ENCODE measurements at regions not wholly inside any gene's neighbourhood (a gene's known extent, or its start where the extent isn't known, plus 50 kb on each side); places are given as distances from the start of the nearest gene placed in this dataset.
"Not testable (repeated sequence)": the region's sequence is repeated elsewhere in the genome, so short reads cannot be mapped to it uniquely, and the experiment has no call there.

DNA sequence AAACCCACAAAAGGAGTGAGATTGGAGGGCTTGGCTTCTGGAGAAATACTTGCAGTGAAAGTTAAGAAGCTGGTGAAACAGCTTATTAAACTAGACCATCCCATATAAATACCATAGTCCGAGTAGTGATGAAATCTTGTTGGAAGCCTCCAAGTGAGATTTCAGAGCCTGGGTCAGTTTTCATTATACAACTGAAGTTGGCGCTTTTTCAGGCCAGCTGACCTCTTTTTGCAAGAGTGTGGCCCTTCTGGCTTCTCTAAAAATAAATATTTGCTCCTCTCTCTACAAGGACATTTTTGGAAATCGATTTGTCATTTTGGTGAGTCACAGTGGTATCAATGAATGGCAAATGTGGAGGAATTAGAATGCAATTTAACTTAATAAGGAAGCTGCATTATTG is 51.2 kb upstream of the THRB start:
- DNase-seq (ENCODE audit: low read depth) = peak; percentile 15

DNA sequence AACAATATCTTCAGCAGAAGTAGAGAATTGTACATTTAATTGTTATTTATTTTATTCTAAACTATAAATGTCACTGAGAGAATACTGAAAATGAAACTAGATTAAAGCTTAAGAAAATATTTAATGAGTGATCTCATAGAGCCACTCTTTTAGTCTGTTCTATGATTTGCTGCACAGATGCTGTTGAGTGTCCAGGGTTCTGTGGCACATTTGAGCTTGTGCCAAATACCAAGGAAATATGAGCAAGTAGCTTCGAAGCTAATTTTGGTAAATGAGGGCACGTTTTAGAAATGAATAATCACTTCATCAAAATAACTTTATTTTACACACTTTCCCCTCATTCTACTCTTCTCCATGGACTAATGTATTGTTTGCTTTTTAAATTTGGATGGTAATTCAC is 53.6 kb upstream of the THRB start:
- peak; percentile 13 for DNase-seq (ENCODE audit: low read depth)

- DNase-seq (ENCODE audit: low read depth) = peak; percentile 5
These were observed 55.9 kb upstream of the THRB start for GRCh38 chr3:24550588-24550987.

DNA sequence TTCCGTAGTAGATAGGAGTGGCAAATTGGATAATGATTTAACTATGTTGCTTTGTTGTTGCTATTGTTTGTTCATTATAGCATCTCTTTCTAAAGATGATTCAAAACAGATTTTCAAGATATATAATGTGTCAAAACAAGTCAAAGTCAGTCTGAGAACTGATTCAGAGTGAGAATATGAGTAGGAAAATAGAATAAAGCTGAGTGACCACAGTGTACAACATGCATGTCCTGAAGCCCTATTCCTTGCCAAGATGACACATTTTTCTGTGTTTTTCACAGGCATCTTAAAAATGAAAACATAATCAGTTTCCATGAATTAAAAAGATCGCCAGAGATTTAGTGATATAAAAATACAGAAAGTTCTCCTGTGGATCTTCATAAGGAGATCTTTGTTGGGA is 57.0 kb upstream of the THRB start:
- no peak for DNase-seq (ENCODE audit: low read depth)

GRCh38 chr3:24562895-24563294 is 68.2 kb upstream of the THRB start:
- DNase-seq (ENCODE audit: low read depth) = no peak

DNA sequence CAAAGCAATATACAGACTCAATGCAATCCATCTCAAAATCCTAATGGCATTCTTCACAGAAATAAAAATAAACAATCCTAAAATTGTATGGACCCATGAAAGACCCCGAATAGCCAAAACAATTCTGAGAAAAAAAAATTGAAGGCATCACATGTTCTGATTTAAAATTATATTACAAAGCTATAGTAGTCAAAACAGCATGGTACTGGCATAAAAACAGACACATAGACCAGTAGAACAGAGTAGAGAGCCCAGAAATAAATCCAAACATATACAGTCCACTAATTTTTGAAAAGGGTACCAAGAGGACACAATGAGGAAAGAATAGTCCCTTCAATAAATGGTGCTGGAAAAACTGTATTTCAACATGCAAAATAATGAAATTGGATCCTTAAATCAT is 70.4 kb upstream of the THRB start:
- no peak for DNase-seq (ENCODE audit: low read depth)

DNA sequence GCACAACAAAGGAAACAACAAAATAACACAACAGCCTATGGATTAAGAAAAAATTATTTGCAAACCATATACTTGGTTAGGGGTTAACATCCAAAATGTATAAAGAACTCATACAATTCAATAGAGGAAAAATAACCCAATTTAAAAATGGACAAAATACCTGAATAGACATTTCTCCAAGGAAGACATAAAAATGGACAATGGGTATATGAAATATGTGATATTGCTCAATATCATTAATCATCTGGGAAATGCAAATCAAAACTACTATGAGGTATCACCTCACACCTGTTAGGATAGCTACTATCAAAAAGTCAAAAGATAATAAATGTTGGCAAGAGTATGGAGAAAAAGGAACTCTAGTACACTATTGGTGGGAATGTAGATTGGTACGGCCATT is 71.0 kb upstream of the THRB start:
- no peak for DNase-seq (ENCODE audit: low read depth)

DNA sequence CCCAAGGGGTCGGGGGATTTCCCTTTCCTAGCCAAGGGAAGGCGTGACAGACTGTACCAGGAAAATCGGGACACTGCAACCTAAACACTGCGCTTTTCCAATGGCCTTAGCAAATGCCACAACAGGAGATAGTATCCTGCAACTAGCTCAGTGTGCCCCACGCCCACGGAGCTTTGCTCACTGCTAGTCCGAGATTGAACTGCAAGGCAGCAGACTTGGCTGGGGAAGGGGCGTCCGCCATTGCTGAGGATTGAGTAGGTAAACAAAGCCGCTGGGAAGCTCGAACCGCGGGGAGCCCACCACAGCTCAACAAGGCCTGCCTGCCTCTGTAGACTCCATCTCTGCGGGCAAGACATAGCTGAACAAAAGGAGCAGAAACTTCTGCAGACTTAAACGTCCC is 72.3 kb upstream of the THRB start:
- no peak for DNase-seq (ENCODE audit: low read depth)

DNA sequence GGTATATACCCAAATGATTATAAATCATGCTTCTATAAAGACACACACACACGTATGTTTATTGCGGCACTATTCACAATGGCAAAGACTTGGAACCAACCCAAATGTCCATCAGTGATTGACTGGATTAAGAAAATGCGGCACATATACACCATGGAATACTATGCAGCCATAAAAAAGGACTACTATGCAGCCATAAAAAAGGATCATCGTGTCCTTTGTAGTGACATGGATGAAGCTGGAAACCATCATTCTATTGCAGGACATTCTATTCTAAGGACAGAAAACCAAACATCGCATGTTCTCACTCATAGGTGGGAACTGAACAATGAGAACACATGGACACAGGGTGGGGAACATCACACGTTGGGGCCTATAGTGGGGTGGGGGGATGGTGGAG is 77.8 kb upstream of the THRB start:
- DNase-seq (ENCODE audit: low read depth) = not testable (repeated sequence)

DNA sequence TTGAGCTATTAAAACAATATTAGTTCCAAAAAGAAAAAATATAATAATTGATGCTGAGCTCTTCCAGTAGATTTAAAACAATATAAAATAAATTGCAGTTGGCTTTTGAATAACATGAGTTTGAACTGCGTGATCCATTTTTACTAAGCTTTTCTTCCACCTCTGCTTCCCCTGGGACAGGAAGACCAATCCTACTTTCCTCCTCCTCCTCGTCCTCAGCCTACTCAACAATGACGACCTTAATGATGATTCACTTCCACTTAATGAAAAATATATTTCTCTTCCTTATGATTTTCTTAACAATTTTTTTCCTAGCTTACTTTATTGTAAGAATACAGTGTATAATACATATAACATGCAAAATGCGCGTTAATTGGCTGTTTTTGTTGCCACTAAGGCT is 78.9 kb upstream of the THRB start:
- DNase-seq (ENCODE audit: low read depth) = no peak

DNA sequence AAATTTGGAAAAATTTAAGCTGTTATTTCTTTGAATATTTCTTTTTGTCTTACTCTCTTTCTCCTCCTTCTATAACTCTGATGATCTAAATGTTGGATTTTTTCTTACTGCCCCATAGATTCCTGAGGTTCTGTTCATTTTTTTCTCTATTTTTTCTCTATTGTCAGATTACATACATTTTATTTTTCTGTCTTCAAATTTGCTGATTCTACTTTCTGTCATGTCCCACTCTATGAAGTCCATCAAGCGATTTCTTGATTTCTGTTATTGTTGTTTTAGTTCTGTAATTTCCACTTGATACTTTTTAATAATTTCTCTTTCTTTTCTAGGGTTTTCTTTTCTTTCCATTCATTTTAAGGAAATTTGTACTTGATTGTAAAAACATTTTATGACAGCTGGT is 83.7 kb upstream of the THRB start:
- no peak for DNase-seq (ENCODE audit: low read depth)

DNA sequence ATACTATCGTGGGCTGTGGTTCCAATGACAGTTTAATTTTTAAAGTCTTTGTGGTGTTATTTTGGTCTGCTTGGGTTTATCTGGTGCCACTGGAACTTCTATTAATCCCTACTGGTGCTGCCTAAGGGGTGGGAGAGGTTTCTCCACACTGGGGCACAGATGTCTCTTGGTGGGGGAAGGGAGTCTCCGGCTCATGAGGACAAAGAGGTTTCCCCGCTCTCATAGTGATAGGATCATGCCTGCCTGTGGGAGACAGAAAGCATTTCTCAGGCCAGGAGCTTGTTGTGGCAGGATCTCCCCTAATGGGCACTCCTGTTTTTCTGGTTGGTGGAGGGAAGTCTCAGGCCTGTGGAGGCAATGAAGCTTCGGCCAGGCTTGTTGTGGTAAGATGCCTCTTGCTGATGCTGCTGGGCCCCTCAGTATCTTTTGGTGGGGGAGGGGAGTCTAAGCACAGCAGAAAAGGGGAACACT is 84.3 kb upstream of the THRB start:
- no peak for DNase-seq (ENCODE audit: low read depth)

GRCh38 chr3:24582431-24583403 is 88.1 kb upstream of the THRB start:
- peak; percentile 3 for DNase-seq (ENCODE audit: low read depth)

GRCh38 chr3:24586920-24587319 is 92.3 kb upstream of the THRB start:
- no peak for DNase-seq (ENCODE audit: low read depth)

DNA sequence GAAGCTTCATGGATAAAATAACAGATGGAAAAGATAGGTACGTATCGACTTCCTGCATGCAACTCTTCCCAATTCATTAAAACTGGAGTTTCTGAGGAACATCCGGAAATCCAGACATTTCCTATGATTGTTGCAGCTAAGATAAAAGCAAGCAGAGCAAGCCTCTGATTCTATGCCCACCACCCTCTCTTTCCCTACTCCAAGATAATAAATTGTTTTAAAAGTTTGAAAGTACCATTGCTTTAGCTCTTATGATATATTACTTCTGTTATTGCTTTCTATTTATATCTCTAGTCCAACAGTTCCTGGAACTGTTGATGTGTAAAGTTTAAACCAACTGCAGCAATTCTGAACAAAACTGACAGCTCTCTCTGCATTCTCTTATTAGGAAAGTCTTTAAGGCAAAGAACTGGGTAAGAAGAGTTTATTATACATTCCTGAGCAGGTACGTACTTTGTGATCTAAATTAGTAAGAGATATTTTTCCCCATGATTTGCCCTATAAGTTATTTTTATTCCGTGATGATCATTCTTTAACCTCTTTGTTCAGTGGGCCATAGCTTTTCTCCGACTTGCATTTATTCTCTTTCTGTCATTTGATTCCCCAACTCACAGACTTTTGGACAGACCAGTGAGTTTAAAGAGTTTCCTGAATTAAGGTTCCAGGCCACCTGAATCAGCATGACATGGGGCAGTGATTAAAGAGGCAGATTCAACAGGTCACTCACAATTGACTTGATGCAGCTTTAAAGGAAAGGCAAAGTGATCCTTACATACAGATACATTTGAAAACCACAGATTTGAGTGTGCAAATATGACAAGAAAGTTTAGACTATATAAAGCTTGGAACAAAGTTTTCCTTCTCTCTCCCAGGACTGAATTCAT is 94.2 kb upstream of the THRB start:
- DNase-seq (ENCODE audit: low read depth) = no peak

GRCh38 chr3:24589513-24589851 is 94.8 kb upstream of the THRB start:
- DNase-seq (ENCODE audit: low read depth) = no peak

DNA sequence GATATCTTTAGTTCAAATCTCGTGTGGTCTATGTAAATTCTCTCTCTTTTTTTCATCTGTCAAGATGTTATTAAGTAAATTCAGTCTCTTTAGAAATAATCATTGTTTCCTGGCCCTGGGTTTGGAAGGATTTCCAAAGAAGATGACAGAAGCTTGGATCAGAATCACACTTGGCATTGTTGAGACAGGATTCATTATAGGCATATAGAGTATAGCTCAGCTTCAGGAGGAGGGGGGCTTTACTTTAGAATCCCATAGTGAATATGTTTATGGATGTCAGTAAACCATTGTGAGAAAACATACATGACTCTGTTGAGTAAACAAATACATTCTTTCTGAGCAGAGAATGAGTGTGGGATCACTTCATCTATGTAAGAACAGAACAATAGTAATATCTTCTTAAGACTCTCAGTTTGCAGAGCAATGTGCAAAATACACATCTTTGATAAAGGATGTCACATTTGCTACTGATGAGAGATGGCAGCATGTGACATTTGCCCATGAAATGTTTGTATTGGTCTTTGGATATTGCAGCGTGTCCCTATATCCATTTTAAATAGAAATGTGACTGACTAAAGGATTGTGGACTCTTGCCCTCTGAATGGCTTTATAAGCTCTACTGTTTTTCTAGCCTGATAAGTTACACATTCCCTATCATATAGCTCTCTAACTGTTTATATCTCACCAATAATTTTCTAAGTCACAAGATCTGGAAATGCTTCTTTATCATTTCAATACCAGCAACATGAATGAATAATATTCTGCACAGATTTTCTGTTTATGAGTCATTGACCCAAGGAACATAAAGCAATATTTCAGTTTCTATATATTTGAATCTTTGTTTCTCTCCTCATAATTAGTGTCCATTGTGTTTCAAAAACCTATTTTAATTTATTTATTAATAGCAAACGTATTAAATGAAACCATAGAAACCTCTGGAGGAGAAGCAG is 95.6 kb upstream of the THRB start:
- DNase-seq (ENCODE audit: low read depth) = no peak

- no peak for DNase-seq (ENCODE audit: low read depth)
These were observed 96.5 kb upstream of the THRB start for GRCh38 chr3:24591191-24591590.

DNA sequence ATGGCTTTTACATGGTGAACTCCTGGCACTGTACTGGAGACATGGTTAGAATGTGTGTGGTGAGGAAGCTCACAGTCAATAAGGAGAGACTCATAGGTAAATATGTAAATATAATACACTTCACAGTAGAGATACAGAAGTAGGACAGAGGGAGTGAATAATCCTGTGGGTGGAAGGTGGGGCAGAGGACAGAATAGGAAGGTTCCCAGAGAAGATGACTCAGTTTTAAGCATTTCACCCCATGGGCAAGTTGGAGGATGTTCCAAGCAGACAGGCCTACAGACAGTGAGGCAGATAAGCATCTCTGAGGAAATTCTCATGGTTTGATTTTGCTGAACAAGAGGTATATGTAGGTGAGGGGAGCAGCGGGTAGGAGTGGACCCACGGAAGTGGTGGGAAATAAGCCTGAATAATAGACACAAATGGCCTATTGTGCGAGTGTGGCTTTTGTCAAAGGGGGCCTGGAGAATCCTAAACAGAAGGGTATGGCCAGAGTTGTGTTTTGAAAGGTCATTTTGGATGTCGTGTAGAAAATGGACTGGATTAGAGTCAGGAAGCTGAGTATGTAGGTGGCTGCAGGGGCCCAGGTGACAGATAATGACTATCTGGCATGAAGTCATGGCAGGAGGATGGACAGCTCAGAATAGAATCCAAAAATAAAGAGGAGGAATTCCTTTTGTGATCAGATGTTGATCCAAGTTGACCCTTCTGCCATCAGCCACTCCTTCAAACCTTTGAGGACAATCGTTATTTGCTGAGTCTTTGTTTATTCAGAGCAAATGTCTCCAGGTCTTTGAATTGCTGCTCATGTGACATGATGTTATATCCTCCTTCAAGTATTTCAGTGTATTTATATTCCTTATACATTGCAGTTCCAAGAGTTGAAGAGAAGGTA is 97.3 kb upstream of the THRB start:
- peak; percentile 55 for DNase-seq (ENCODE audit: low read depth)

GRCh38 chr3:24594161-24594560 is 99.5 kb upstream of the THRB start:
- DNase-seq (ENCODE audit: low read depth) = no peak

DNA sequence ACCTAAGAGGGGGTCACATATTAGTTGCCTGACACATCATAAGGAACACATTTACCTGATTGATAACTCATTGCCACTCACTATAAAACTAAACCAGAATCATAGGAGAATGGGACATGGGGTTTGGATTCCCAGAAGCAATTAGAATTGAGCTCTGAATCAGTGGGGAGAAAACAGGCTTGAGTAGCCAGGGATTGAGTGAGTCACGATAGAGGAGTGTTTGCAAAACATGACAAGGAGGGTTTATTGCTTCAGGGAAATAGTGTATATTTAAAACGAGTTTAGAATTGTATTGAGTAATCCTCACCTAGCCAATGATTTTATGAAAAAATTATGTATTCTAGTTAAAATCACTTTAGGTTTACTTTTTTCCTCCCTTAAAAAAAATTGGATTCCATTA is 101.1 kb upstream of the THRB start:
- DNase-seq (ENCODE audit: low read depth) = peak; percentile 28

Measured in GM04504 (cell line).